OCI-LY7 (cell line): ENCODE measurements at regions not wholly inside any gene's neighbourhood (a gene's known extent, or its start where the extent isn't known, plus 50 kb on each side); places are given as distances from the start of the nearest gene placed in this dataset.
A peak's percentile ranks its signal among the peaks of the same experiment; 100 is the strongest.

ENCODE experiments used
- CTCF ChIP-seq: fragments of 200-600 bp; sonication (generic); conservative IDR thresholded peaks from 2 replicates; pipeline ENCODE4 v1.5.1; 2014; ENCODE audit warnings: mild to moderate bottlenecking, antibody characterized with exemption, low read length, moderate library complexity, mixed read lengths
- EZH2phosphoT487 ChIP-seq: fragments of 200-600 bp; sonication (generic); IDR thresholded peaks from 2 replicates; pipeline ENCODE4 v1.6.1; 2018; ENCODE audit warnings: low read depth, borderline replicate concordance, mild to moderate bottlenecking, mixed run types, antibody characterized with exemption, low read length, moderate library complexity, mixed read lengths

GRCh38 chr1:90434460-90434859 is 282.6 kb downstream of the BARHL2 start:
- TF ChIP-seq CTCF (peak; percentile 51), EZH2phosphoT487 (no peak)
